NCI-H748 treated with DMSO at 0.1 percent for 48 hours (cell line): ENCODE measurements at regions not wholly inside any gene's neighbourhood (a gene's known extent, or its start where the extent isn't known, plus 50 kb on each side); places are given as distances from the start of the nearest gene placed in this dataset.
"Not testable (repeated sequence)": the region's sequence is repeated elsewhere in the genome, so short reads cannot be mapped to it uniquely, and the experiment has no call there.

Experiments used
- DNase-seq: peaks from one replicate; lab custom pipeline; 2025; lab: John Stamatoyannopoulos, UW

GRCh38 chr20:22819112-22819511 lies 216.0 kb upstream of the SSTR4 start:
- no peak for DNase-seq

GRCh38 chr20:22819784-22820183 lies 215.3 kb upstream of the SSTR4 start:
- no peak for DNase-seq

DNA sequence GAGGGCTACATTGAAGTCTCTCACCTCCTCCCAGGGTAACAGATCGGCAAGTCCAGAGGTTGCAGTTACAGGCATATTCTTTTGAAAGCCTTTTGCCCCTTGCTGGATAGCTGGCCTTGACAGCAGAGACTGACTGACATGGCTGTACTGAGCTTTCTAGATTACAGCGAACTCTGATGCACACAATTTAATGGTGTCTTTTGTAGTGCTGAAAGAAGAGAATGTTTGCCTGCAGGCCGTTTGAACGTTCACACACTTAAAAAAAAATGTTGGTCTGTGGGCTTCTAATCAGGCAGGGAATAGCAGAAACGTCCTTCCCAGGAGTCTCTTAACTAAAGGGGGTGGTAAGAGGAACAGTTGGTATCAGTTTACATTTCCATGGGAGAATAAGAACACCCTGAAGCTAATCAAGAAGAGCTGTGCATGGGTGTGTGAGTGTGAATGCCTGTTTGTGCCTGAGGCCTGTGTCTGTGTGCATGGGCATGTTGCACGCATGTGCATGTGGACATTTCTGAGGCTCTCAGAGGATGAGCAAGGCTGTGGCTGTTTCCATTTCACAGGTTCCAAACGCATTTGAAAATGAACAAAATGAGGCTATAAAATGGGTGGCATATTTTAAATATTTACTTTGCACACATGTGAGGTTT lies 213.9 kb upstream of the SSTR4 start:
- no peak for DNase-seq

- DNase-seq: no peak
Measured at GRCh38 chr20:22821796-22822195, 213.3 kb upstream of the SSTR4 start.

DNA sequence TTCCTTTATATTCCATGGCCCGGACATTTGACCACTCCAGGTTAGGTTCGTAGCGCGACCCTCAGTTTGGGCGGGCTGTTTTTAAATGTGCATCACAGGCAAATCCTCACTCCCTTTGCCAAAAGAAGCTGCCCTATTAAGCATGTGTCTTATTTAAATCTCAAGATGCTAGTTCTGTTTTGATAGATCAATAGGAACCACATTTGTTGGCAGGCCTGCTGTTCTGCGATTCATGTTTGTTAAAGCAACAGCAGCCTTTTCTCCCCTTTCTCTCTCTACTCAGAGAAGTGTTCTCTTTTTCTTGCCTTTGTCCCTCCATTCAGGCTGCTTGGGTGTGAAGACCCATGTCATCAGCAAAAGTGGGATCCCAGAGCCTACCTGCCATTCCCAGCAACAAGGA lies 212.0 kb upstream of the SSTR4 start:
- DNase-seq: no peak

DNA sequence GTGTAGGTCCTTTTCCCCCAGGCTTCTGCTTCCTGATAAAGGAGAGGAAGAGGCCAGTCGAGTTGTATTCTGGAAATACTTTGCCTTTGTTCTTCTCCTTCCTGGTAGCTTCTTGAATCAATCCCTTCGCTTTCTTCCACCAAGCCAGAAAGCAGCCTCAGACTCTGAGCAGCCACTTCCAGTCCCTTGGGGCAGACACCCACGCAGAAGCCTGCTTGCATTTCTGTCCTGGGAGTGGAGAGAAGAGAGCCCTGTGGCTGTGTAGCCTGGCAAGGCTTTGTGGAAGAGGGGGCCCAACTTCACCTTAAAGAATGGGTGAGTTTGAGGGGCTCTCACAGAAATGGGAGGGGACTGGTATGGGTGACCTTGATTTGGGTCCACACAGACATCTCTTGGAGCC lies 211.0 kb upstream of the SSTR4 start:
- DNase-seq: no peak

GRCh38 chr20:22825076-22825475 lies 210.0 kb upstream of the SSTR4 start:
- DNase-seq: no peak

GRCh38 chr20:22825546-22825945 lies 209.6 kb upstream of the SSTR4 start:
- DNase-seq: no peak

GRCh38 chr20:22826306-22827230 lies 208.5 kb upstream of the SSTR4 start:
- no peak for DNase-seq

DNA sequence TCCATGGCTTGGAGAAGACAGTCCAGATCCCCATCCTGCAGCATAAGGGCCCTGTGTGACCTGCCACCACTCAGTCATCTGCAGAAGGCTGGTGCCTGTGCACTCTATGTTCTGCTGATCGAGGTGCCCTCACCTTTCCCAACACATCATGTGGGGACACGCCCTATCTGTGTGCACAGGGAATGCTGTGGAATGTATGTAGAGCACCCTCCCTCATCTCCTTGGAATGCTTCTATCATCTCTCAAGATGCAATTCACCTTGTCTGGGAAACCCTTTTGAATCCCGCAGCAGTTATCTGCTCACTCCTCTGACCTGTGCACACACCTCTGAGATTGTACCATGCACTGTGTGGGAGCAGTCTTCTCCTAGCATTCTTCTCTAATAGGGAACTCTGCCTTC lies 207.2 kb upstream of the SSTR4 start:
- no peak for DNase-seq

GRCh38 chr20:22829356-22829755 lies 205.8 kb upstream of the SSTR4 start:
- DNase-seq: no peak

- no peak for DNase-seq
Measured at GRCh38 chr20:22830138-22830537, 205.0 kb upstream of the SSTR4 start.

GRCh38 chr20:22830715-22831114 lies 204.4 kb upstream of the SSTR4 start:
- DNase-seq: not testable (repeated sequence)

DNA sequence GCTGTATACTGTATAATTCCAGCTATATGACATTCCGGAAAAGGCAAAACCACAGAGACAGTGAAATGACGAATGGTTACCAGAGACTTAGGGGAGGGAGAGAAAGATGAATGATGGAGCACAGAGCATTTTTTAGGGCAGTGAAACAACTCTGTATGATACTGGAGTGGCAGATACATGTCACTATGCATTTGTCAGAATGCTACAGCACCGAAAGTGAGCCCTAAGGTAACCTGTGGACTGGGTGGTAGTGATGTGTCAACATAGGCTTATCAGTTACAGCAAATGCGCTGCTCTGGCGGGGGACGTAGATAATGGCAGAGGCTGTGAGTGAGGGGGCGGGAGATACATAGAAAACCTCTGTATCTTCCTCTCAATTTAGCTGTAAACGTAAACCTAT lies 201.3 kb upstream of the SSTR4 start:
- DNase-seq: no peak

GRCh38 chr20:22834651-22835256 lies 200.4 kb upstream of the SSTR4 start:
- DNase-seq: no peak

DNA sequence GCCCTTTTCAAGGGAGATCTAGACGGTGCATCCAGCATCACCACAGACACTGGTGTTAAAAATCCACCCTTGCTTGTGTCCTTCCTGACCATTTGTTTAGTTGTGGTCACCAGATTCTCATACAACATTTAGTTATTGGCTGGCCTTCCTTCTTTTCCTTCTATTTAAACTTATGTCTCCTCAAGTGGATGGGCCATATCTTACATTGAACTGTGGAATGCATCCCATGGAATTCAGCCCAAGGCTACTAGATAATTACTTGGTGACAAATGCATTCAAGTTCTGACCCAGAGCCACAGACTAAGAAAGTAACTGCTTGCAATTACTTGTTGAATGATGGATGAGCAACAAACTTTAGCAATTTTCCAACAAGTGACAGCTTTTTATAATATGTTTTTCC lies 198.9 kb upstream of the SSTR4 start:
- no peak for DNase-seq

- no peak for DNase-seq
Measured at GRCh38 chr20:22836877-22837276, 198.2 kb upstream of the SSTR4 start.

GRCh38 chr20:22838001-22838400 lies 197.1 kb upstream of the SSTR4 start:
- DNase-seq: no peak

GRCh38 chr20:22841846-22842245 lies 193.3 kb upstream of the SSTR4 start:
- no peak for DNase-seq

DNA sequence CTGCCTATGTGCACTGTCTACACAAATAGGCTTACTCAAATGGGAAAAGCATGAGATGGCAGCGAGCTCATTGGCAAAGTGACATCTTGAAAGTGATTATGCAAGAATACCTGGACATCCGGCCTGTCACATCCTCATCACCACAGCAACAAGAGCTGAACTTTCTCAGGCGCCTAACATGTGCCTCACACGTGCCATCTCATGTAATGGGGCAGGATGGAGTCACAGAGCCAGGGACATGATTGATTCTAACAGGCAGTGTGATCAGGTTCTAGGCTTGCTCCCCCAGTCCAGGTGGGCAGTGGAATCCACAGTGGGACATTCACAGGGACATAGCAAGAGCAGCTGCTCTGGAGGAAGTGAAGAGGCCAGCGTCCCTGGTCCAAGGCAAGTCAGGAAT lies 192.3 kb upstream of the SSTR4 start:
- no peak for DNase-seq

DNA sequence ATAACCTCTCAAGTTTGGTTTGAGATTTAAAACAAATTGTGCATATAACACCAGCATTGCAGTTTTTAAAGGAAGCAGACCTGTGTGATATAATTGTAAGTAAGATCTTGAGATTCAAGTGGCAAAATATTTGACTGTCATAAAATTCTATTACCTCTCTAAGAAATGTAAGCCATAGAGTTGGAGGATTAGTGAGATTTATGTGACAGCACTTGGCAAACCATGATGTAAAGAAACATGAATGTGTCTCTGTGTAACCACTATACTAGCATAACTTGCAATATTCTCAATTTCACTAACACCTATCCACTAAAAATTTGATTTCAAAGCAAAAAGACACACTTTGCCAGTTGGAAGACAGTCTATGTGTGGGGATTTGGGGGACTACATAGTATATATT lies 190.2 kb upstream of the SSTR4 start:
- no peak for DNase-seq

DNA sequence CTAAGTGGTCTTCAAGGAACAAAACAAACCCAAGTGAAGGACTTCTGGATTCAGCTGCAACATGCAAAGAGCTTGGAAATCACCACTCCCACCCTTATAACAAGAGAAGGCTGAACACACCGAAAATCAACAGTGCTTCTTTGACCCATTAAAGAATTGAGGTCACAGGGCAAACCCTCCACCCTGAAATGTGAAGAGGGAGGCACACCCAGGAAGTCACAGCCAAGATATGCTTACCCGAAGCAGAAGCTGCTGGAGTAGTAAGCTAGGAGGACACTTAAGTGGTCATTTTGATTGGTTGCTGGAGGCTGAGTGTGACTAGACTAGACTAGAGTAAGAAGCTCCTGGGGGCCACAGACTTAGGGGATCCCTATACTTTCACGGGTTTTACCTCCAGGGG lies 188.2 kb upstream of the SSTR4 start:
- DNase-seq: no peak

GRCh38 chr20:22848364-22848763 lies 186.7 kb upstream of the SSTR4 start:
- DNase-seq: no peak
